GM18951 (cell line): ENCODE measurements at regions not wholly inside any gene's neighbourhood (a gene's known extent, or its start where the extent isn't known, plus 50 kb on each side); places are given as distances from the start of the nearest gene placed in this dataset.

Experiments
- POLR2A ChIP-seq: IDR thresholded peaks from 4 replicates; pipeline ENCODE4 v1.6.1; 2011; ENCODE audit warnings: mild to moderate bottlenecking; ENCODE audit not compliant: insufficient read length, insufficient read depth; ENCODE audit errors: extremely low read depth
- in situ Hi-C: fragments of 300-500 bp; cut with MboI; formaldehyde crosslinking; loops from one replicate; pipeline ENCODE4 v1.12.0; 2022; ENCODE audit warnings: low sequenced_read_pairs, mixed read lengths, inconsistent platforms; ENCODE audit not compliant: unreplicated experiment

GRCh38 chr6:19781269-19781668 is 55.9 kb upstream of the ID4 start:
- no peak for TF ChIP-seq POLR2A
- in situ Hi-C loops: no loop called here

GRCh38 chr6:19782588-19782987 is 54.6 kb upstream of the ID4 start:
- no peak for TF ChIP-seq POLR2A

More at GRCh38 chr6:19782588-19782987, 54.6 kb upstream of the ID4 start:
- in situ Hi-C loops: no loop called here
